ENCODE measurements at regions not wholly inside any gene's neighbourhood (a gene's known extent, or its start where the extent isn't known, plus 50 kb on each side); places are given as distances from the start of the nearest gene placed in this dataset.

DNA sequence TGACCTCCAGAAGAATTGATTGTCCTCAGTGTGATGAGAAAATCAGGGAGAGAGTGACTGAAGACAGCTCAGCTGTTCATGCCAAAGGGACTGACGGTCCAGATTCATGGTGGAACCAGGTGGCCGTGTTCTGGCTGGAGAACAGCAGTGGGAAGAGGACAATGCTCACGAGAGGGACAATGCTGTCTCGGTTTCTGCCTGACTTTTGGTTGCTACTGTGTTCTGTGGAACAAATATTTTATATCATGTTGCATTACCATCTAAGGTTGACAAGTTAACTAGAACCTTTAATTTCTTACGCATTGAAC, 58.0 kb upstream of the ULK4 start:
- TF ChIP-seq SP1 (CRISPR knock-in tag; conservative IDR thresholded peaks at IDR 0.05) (no peak), CTCF (IDR thresholded peaks at IDR 0.05) (no peak), E2F5 (CRISPR knock-in tag; IDR thresholded peaks at IDR 0.05) (no peak), USF2 (CRISPR knock-in tag; IDR thresholded peaks at IDR 0.05) (no peak)
- TF ChIP-seq, protein P1, sequence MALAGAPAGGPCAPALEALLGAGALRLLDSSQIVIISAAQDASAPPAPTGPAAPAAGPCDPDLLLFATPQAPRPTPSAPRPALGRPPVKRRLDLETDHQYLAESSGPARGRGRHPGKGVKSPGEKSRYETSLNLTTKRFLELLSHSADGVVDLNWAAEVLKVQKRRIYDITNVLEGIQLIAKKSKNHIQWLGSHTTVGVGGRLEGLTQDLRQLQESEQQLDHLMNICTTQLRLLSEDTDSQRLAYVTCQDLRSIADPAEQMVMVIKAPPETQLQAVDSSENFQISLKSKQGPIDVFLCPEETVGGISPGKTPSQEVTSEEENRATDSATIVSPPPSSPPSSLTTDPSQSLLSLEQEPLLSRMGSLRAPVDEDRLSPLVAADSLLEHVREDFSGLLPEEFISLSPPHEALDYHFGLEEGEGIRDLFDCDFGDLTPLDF (CRISPR knock-in tag; IDR thresholded peaks at IDR 0.05), result no peak
